HG03064 (cell line): ENCODE measurements at regions not wholly inside any gene's neighbourhood (a gene's known extent, or its start where the extent isn't known, plus 50 kb on each side); places are given as distances from the start of the nearest gene placed in this dataset.
"Not testable (repeated sequence)": the region's sequence is repeated elsewhere in the genome, so short reads cannot be mapped to it uniquely, and the experiment has no call there.

Experiments
- ATAC-seq: cut with Tn5 transposase; IDR thresholded peaks from one replicate; pipeline ENCODE4 v1.9.1; 2021; ENCODE audit warnings: low read depth; ENCODE audit not compliant: unreplicated experiment

DNA sequence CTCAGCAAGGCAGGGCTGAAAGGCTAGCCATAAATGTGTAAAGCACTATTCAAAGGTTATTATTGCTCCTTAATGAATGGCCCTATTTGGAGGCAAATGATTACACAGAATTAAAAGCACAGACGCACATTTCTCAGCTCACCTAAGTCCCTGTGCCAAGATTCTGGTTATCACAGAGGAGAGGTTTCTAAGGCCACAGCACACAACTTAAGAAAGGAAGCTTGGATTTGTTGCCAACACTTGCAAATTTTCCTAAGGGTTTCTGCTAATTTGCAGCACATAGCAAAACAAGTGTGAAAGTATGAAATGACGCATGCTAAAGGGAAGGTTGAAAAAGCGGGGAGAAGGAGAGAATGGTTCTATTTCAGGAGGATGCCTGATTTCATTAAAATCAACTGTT is 834.1 kb upstream of the C9orf72 start:
- ATAC-seq, result no peak

DNA sequence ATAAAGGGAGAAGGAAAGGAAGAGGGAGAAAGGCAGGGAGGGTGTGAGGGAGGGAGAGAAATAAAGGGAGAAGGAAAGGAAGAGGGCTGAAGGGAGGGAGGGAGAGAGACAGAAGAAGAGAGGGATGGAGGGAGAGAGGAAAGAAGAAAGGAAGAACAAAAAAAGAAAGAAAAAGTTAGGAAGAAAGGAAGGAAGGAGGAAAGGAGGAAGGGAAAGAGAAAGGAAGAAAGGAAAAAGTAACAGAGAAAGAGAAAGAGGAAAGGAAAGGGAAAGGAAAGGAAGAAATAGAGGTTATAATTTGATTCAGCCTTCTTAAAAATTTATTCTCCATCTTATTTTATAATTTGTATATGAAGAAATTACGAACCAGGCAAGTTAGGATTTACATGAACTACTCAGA is 836.6 kb upstream of the C9orf72 start:
- ATAC-seq, result no peak

DNA sequence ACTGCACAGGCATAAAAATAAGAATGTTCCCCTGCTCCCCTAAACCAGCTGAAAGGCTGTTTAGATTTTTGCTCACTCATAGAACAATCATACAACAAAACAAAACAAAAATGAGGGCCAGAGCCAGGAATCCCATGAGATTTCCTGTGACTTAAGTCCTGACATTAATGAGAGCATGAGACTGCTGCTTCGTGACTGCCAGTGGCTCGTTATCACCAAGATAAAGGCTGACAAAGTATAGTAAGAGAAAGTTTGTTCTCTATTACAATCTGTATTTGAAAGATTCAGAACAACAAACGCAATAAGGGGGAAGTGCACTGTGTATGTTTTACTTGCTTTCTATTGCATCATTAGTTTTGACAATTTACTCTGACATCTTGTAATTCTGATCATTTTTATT is 837.1 kb upstream of the C9orf72 start:
- ATAC-seq, result no peak

- ATAC-seq, result no peak
Measured at GRCh38 chr9:28413471-28413870, 840.2 kb upstream of the C9orf72 start.

DNA sequence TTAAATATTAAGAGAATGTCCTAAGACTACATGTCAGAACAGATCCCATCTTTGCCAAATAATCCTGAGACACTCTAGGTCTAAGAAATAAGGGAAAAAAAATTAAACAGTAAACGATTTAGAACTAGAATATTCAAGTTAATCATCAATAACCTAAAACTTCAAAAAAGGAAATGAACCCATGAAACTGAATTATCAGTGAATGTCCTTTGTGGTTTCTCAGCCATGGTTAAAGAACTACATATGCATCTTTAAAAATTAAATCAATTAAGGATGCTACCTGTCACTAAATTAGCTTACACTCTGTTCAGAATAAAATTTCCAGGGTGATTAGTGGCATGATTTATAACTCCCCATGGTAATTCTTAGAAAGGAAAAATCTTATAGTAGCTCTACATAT is 850.0 kb upstream of the C9orf72 start:
- no peak for ATAC-seq

- ATAC-seq, result no peak
Measured at GRCh38 chr9:28435456-28435855, 862.2 kb upstream of the C9orf72 start.

- no peak for ATAC-seq
Measured at GRCh38 chr9:28439688-28440087, 866.4 kb upstream of the C9orf72 start.

DNA sequence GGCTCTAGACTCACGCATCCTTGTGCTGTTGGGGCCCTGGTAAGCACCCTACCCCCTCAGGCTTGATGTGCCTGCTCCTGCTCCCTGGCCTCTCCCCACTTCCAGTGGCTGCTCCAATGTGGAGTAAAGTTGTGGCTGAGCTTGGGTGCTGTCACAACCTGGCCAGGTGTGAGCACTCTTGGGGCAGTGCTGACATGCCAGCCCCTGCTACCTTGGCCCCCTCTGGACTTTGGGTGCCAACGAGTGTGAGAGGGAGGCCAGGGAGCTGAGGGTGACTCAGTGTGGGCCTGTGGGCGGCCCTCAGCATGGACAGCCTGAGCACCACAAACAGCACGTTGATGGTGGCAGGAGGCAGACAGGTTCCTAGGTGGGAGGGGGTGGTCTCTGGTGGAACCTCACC is 870.2 kb upstream of the C9orf72 start:
- ATAC-seq, result no peak

- ATAC-seq, result no peak
Measured at GRCh38 chr9:28444637-28445036, 871.4 kb upstream of the C9orf72 start.

DNA sequence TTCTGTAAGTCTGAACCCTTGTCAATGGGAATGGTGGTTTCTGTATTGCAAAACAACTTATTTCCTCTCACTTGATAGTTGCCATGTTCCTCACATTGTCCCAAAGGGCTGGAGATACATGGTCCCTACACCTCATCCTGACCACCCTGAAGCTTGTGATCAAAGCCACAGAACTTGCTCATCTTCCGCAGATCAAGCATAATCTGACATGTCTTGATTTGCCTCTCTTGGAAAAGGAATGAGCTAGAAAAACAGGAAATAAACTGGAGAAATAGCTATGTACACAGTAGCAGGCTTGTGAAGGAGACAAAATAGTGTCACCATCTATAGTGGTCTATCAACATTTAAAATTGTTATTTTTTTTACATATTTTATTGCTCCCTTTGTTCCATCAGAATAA is 871.9 kb upstream of the C9orf72 start:
- ATAC-seq, result no peak

- ATAC-seq, result no peak
Measured at GRCh38 chr9:28453918-28454317, 880.6 kb upstream of the C9orf72 start.

DNA sequence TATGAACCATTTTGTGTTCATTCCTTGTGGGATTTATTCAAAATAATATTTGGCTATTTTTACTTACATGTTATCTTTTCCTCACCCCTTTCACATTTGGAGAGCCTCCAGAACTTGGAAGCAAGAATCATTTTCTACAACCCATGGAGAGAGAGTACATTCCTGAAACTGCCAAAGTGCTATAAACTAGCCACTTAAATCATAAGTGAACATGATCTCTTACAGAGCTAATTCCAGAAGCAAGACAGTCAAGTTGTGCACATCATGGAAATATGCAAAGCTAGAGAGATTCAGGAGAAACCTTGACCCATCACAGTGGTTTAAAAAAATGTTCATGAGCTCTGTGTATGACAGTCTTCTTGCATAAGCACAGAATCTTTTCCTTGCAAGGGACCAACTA is 883.6 kb upstream of the C9orf72 start:
- ATAC-seq, result no peak

GRCh38 chr9:28464481-28465216 is 891.4 kb upstream of the C9orf72 start:
- no peak for ATAC-seq

DNA sequence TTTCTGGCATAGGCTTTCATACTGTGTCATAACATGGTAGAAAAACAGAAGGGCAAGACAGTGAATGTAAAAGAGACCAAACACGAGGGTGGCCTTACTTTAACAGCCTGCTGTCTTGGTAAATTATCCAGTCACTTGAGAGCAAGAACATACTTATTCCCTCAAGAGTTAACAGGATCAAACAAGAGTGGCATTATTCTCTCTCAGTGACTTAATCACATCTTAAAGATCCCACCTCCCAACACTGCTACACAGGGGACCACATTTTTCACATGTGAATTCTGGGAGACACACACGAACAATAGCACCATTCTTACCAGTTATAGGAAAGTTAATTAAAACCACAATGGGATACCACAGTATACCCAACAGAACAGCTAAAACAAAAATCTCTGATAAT is 898.0 kb upstream of the C9orf72 start:
- ATAC-seq, result no peak

- ATAC-seq, result no peak
Measured at GRCh38 chr9:28487561-28487960, 914.3 kb upstream of the C9orf72 start.

DNA sequence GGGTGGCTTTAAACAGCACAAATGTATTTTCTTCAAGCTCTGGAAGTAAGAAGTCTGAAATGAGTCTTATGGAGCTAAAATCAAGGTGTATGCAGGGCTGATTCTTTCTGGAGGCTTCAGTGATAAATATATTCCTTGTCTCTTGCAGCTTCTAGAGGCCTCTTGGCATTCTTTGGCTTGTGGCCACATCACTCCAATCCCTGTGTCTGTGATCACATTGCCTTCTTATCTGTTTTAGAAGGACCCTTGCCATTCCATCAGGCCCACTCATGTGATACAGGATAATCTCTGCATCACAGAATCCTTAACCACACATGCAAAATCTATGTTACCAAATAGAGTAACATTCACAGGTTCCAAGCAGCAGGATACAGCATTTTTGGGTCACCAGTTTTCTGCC is 917.8 kb upstream of the C9orf72 start:
- ATAC-seq, result no peak

- not testable (repeated sequence) for ATAC-seq
Measured at GRCh38 chr9:28498168-28498567, 924.9 kb upstream of the C9orf72 start.

DNA sequence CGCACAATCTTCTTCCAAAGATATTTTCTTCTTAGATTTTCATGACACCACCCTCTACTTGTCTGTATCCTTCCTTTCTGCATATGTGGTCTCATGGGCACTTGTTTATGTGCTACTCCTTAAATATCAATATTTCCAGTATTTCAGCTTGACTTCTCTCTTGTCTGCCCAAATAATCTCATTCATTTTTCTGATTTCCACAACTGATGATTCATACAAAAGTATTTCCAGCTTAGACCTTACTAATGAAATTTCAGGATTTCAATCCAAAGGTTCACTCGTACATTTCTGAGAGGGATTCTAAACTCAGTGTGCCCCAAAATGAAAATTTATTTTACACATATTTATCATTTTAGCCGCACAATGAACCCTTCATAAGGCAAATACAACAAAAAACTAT is 928.9 kb upstream of the C9orf72 start:
- ATAC-seq, result no peak

- ATAC-seq, result no peak
Measured at GRCh38 chr9:28502741-28503140, 929.5 kb upstream of the C9orf72 start.

DNA sequence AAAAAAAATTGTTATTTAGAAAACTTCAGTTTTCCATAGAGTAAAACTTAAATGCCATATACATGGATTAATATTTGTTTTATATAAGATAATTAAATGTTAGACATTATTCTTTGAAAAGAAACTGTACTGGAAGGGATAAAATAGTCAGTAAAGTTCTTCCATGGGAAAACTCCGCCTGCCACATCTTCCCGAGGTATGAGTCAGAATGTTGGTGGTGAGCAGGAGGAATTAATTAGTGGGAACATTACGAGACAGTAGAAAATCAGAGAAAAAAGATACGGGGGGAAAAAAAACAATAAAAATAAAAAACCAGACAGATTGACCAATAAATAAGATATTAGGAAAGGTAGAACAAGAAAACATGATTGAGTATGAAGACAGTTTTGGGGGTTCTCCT is 930.3 kb upstream of the C9orf72 start:
- ATAC-seq, result no peak

- ATAC-seq, result no peak
Measured at GRCh38 chr9:28518439-28518838, 945.2 kb upstream of the C9orf72 start.

- ATAC-seq, result not testable (repeated sequence)
Measured at GRCh38 chr9:28524309-28524708, 951.0 kb upstream of the C9orf72 start.

DNA sequence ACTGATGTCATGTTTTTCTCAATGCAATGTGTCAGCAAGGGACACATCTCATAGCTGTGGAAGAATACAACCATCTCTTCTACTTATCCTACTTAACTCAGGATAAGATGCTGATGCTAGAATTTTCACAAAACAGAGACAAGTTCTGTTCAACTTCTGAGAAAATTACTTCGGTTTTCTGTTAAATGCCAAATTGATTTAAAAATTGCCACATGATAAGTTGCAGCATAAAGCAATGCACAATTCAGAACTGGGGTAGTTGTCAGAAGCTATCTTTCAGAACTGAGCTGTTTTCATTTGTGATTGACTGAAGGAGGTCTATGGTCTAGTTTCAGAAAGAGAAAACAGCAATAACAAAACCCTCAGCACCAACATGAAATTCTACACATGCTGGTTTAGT is 954.8 kb upstream of the C9orf72 start:
- ATAC-seq, result no peak
